HepG2 (cell line): ENCODE measurements at regions not wholly inside any gene's neighbourhood (a gene's known extent, or its start where the extent isn't known, plus 50 kb on each side); places are given as distances from the start of the nearest gene placed in this dataset.

Source experiments
- ATAC-seq: fragments of 200-7000 bp; cut with Tn5 transposase; 3 replicates; pipeline ENCODE4 v1.9.1; 2020; ENCODE audit warnings: mild to moderate bottlenecking, moderate library complexity
- BruUV-seq: library from RNA; stranded (reverse); fragments of 400-500 nt; replicated peaks from 2 replicates; lab custom pipeline; 2021; lab: Mats Ljungman, UMichigan
- CTCF ChIA-PET: fragments of 300-600 bp; formaldehyde crosslinking; extraction: SDS; loops from one replicate; lab custom pipeline; 2021; ENCODE audit warnings: low total read pairs, inconsistent platforms, low intra/inter-chr PET ratio; lab: Yijun Ruan, JAX
- POLR2A ChIA-PET: fragments of 350-600 bp; sonication (Branson Sonifier 250); formaldehyde crosslinking; loops from one replicate; lab custom pipeline; 2020; ENCODE audit warnings: antibody characterized with exemption, inconsistent platforms; lab: Yijun Ruan, JAX
- DNase-seq: peaks from one replicate; pipeline ENCODE4 v3.0.0-alpha.2; 2015; ENCODE audit warnings: low spot score
- FAIRE-seq: peaks from 3 replicates; lab custom pipeline; 2011; peaks lifted over from hg19 to GRCh38; lab: Jason Lieb, UNC
- H2AFZ ChIP-seq: one replicate; pipeline ENCODE4 v1.6.1; 2011; ENCODE audit warnings: low read length, inconsistent platforms
- H3K27ac ChIP-seq: fragments of 300-600 bp; 3 replicates; pipeline ENCODE4 v1.8.0; 2011; ENCODE audit warnings: mixed run types, mild to moderate bottlenecking, mixed read lengths, low read length, inconsistent platforms; ENCODE audit not compliant: insufficient read depth; ENCODE audit errors: extremely low read length
- H3K27me3 ChIP-seq, 2 experiments: fragments of 200-600 bp in 1 of 2; 2 replicates in 1 of 2; 3 replicates in 1 of 2; pipeline versions ENCODE4 v1.6.0 to v1.8.0; 2011; ENCODE audit warnings: low read length in 2 of 2, mild to moderate bottlenecking in 2 of 2, moderate library complexity in 2 of 2, inconsistent platforms in 1 of 2; ENCODE audit not compliant: insufficient read depth in 2 of 2, control insufficient read depth in 1 of 2
- H3K36me3 ChIP-seq, 2 experiments: fragments of 200-600 bp in 1 of 2; replicated peaks in 1 of 2; 2 replicates in 1 of 2; 3 replicates in 1 of 2; pipeline versions ENCODE4 v1.5.1 to v1.8.0; 2011; ENCODE audit warnings: low read length in 2 of 2, inconsistent platforms in 1 of 2; ENCODE audit not compliant: insufficient read depth in 2 of 2, control insufficient read depth in 1 of 2
- H3K4me1 ChIP-seq: 2 replicates; pipeline ENCODE4 v1.5.1; 2012; ENCODE audit warnings: low read length, inconsistent platforms; ENCODE audit not compliant: insufficient read depth
- H3K4me2 ChIP-seq: 2 replicates; pipeline ENCODE4 v1.6.0; 2011; ENCODE audit warnings: low read depth, low read length, inconsistent platforms
- H3K4me3 ChIP-seq, 3 experiments: fragments of 200-600 bp in 1 of 3; sonication (generic), shearing (Covaris generic) in 1 of 3; replicated peaks in 1 of 3; 2 replicates each; pipeline ENCODE4 v1.5.1; 2011 to 2016; ENCODE audit warnings: low read length in 3 of 3, inconsistent platforms in 2 of 3, low read depth in 2 of 3, mild to moderate bottlenecking in 2 of 3, control low read depth in 1 of 3, mixed read lengths in 1 of 3; ENCODE audit not compliant: insufficient read depth in 1 of 3
- H3K79me2 ChIP-seq: one replicate; pipeline ENCODE4 v1.6.1; 2011; ENCODE audit warnings: low read length, inconsistent platforms; ENCODE audit not compliant: insufficient read depth
- H3K9ac ChIP-seq: 2 replicates; pipeline ENCODE4 v1.6.0; 2011; ENCODE audit warnings: mild to moderate bottlenecking, low read depth, low read length, inconsistent platforms; ENCODE audit not compliant: insufficient read depth
- H3K9me3 ChIP-seq: 2 replicates; pipeline ENCODE4 v1.5.1; 2012; ENCODE audit warnings: mild to moderate bottlenecking, low read length
- H4K20me1 ChIP-seq: 2 replicates; pipeline ENCODE4 v1.6.0; 2011; ENCODE audit warnings: inconsistent platforms, mild to moderate bottlenecking, low read length, moderate library complexity; ENCODE audit not compliant: insufficient read depth
- DBP ChIP-seq: sonication (generic); formaldehyde crosslinking; IDR thresholded peaks from 2 replicates; pipeline ENCODE4 v1.4.0; 2020; ENCODE audit warnings: missing genetic modification reagents; ENCODE audit errors: not compliant biosample characterization
- DMTF1 ChIP-seq: sonication (generic); formaldehyde crosslinking; IDR thresholded peaks from 2 replicates; pipeline ENCODE4 v1.4.0; 2020; ENCODE audit warnings: mild to moderate bottlenecking, missing genetic modification reagents
- ELF1 ChIP-seq: sonication (generic); formaldehyde crosslinking; IDR thresholded peaks from 2 replicates; pipeline ENCODE4 v1.4.0; 2020; ENCODE audit warnings: missing genetic modification reagents
- GFI1 ChIP-seq: sonication (generic); formaldehyde crosslinking; IDR thresholded peaks from 2 replicates; pipeline ENCODE4 v1.5.0; 2020; ENCODE audit warnings: missing genetic modification reagents, mild to moderate bottlenecking, borderline replicate concordance
- GLI4 ChIP-seq: sonication (generic); formaldehyde crosslinking; IDR thresholded peaks from 2 replicates; pipeline ENCODE4 v1.5.1; 2020; ENCODE audit warnings: missing genetic modification reagents, mild to moderate bottlenecking, moderate library complexity, borderline replicate concordance
- GTF2F1 ChIP-seq: fragments of 150-350 bp; IDR thresholded peaks from 2 replicates; pipeline ENCODE4 v1.6.1; 2014; ENCODE audit warnings: low read length
- MIER2 ChIP-seq: IDR thresholded peaks from 2 replicates; pipeline ENCODE4 v1.6.1; 2016; ENCODE audit warnings: missing biosample characterization, missing genetic modification reagents
- MLXIP ChIP-seq: sonication (generic); formaldehyde crosslinking; IDR thresholded peaks from 2 replicates; pipeline ENCODE4 v1.9.0; 2021; ENCODE audit warnings: missing genetic modification reagents, borderline replicate concordance
- NCOR1 ChIP-seq: fragments of 200-600 bp; sonication (generic); IDR thresholded peaks from 2 replicates; pipeline ENCODE4 v1.7.0; 2017; ENCODE audit warnings: antibody characterized with exemption, low read length, borderline replicate concordance
- SNAPC4 ChIP-seq: sonication (generic); formaldehyde crosslinking; IDR thresholded peaks from 2 replicates; pipeline ENCODE4 v1.4.0; 2020; ENCODE audit warnings: mild to moderate bottlenecking, missing genetic modification reagents
- ZC3H4 ChIP-seq: sonication (generic); formaldehyde crosslinking; IDR thresholded peaks from 2 replicates; pipeline ENCODE4 v1.4.0; 2020; ENCODE audit warnings: missing genetic modification reagents, borderline replicate concordance
- ZFP1 ChIP-seq: IDR thresholded peaks from 2 replicates; pipeline ENCODE4 v1.6.1; 2016
- ZNF367 ChIP-seq: sonication (generic); formaldehyde crosslinking; IDR thresholded peaks from 2 replicates; pipeline ENCODE4 v1.4.0; 2020; ENCODE audit warnings: missing genetic modification reagents, borderline replicate concordance
- ZNF724P ChIP-seq: sonication (generic); formaldehyde crosslinking; IDR thresholded peaks from 2 replicates; pipeline ENCODE4 v1.8.0; 2022; ENCODE audit warnings: missing genetic modification reagents, borderline replicate concordance
- ZZZ3 ChIP-seq: sonication (generic); formaldehyde crosslinking; IDR thresholded peaks from 2 replicates; pipeline ENCODE4 v1.4.0; 2020; ENCODE audit warnings: missing genetic modification reagents, mild to moderate bottlenecking, borderline replicate concordance
- WGBS: methylation state at CpG from one replicate; pipeline ENCODE4 v1.1.6; 2017; ENCODE audit warnings: low lambda C conversion rate; 5-methylcytosine and 5-hydroxymethylcytosine counted together
- in situ Hi-C: cut with HindIII; loops from 2 replicates; pipeline ENCODE4 v1.10.0; 2017; ENCODE audit warnings: low pct_unique_long_range_greater_than_20kb; ENCODE audit not compliant: extremely low pct_ligation_motif_present
- intact Hi-C: fragments of 100-400 bp; cut with micrococcal nuclease; formaldehyde crosslinking; loops from one replicate; pipeline ENCODE4 v1.10.0; 2022; ENCODE audit not compliant: unreplicated experiment

- H3K9me3 ChIP-seq, result no peaks in the 10 kb centered on the region
- DNase-seq (no peak), ATAC-seq (no peak), FAIRE-seq (no peak)
- in situ Hi-C loops (no loop called here), intact Hi-C loops (no loop called here)
- no peak overlapping the region for H3K27ac ChIP-seq
- peaks cover 61% of the 10 kb centered on the region for H3K4me1 ChIP-seq
- no peak overlapping the region for H3K4me3 ChIP-seq
- CTCF ChIA-PET, result no interaction called here
- H2AFZ ChIP-seq, result no peak overlapping the region
- H3K4me2 ChIP-seq, result no peak overlapping the region
- no TSS peak for BruUV-seq
- H3K9ac ChIP-seq, result no peak overlapping the region
- WGBS, result 97% methylated on average over 4 of the region's 4 CpGs
- no peaks in the 10 kb centered on the region for H3K27me3 ChIP-seq
- no peaks in the 10 kb centered on the region for H3K36me3 ChIP-seq
- H4K20me1 ChIP-seq, result no peaks in the 10 kb centered on the region
- POLR2A ChIA-PET, result interaction anchor here (0.6 to 2.0 kb wide), 3 partner anchors 42 to 72 kb away, joined by 4 to 5 read pairs (median 4); partner anchors contain the start of gene SOWAHC
- H3K79me2 ChIP-seq, result no peaks in the 10 kb centered on the region
- no peak for TF ChIP-seq DMTF1 (CRISPR knock-in tag)
- TF ChIP-seq ZNF367 (CRISPR knock-in tag), result no peak
- no peak for TF ChIP-seq ZNF724P
- TF ChIP-seq ZZZ3 (CRISPR knock-in tag), result no peak
- TF ChIP-seq MIER2 (CRISPR knock-in tag), result no peak
- TF ChIP-seq DBP (CRISPR knock-in tag), result no peak
- no peak for TF ChIP-seq GLI4 (CRISPR knock-in tag)
- no peak for TF ChIP-seq ZFP1 (CRISPR knock-in tag)
- TF ChIP-seq GTF2F1, result no peak
- TF ChIP-seq MLXIP (CRISPR knock-in tag), result no peak
- TF ChIP-seq ELF1, result no peak
- TF ChIP-seq ZC3H4, result no peak
- no peak for TF ChIP-seq GFI1 (CRISPR knock-in tag)
- no peak for TF ChIP-seq NCOR1
- TF ChIP-seq SNAPC4 (CRISPR knock-in tag), result no peak
Measured at GRCh38 chr2:109686921-109687320, 72.8 kb downstream of the SOWAHC start.
